ENCODE measurements at regions not wholly inside any gene's neighbourhood (a gene's known extent, or its start where the extent isn't known, plus 50 kb on each side); places are given as distances from the start of the nearest gene placed in this dataset.
"Not testable (repeated sequence)": the region's sequence is repeated elsewhere in the genome, so short reads cannot be mapped to it uniquely, and the experiment has no call there.

DNA sequence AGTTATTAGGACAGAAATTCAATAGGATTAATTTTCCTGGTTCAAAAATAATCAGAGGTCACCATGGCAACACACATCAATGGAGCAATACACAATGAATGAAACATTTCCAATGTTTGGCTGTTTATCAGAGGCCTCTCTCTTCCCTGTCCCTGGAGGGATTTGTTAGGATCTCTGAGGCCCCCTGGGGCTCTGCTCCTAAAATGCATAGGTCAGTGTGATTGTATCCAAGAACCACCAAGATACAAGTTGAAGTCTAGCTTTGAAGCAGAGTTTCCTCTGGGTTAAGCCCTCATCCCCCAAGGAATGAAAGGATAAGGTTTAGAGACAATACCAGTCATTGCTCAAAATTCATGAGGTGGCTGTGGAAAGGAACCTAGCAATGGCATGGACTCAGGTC lies 561.2 kb upstream of the C16orf82 start:
- Histone ChIP-seq H3K27ac (no peak overlapping the region), H3K9me3 (no peaks in the 10 kb centered on the region), H3K27me3 (no peaks in the 10 kb centered on the region), H3K4me3 (ENCODE audit: low read depth in 1 of 2, low read length in 1 of 2) (no peak overlapping the region), H3K36me3 (no peaks in the 10 kb centered on the region), H3K4me1 (ENCODE audit: control insufficient read depth in 1 of 2, insufficient read depth in 1 of 2, low read depth in 1 of 2, low read length in 1 of 2) (no peaks in the 10 kb centered on the region)
- TF ChIP-seq, protein P1, sequence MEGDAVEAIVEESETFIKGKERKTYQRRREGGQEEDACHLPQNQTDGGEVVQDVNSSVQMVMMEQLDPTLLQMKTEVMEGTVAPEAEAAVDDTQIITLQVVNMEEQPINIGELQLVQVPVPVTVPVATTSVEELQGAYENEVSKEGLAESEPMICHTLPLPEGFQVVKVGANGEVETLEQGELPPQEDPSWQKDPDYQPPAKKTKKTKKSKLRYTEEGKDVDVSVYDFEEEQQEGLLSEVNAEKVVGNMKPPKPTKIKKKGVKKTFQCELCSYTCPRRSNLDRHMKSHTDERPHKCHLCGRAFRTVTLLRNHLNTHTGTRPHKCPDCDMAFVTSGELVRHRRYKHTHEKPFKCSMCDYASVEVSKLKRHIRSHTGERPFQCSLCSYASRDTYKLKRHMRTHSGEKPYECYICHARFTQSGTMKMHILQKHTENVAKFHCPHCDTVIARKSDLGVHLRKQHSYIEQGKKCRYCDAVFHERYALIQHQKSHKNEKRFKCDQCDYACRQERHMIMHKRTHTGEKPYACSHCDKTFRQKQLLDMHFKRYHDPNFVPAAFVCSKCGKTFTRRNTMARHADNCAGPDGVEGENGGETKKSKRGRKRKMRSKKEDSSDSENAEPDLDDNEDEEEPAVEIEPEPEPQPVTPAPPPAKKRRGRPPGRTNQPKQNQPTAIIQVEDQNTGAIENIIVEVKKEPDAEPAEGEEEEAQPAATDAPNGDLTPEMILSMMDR (IDR thresholded peaks at IDR 0.05), result no peak

DNA sequence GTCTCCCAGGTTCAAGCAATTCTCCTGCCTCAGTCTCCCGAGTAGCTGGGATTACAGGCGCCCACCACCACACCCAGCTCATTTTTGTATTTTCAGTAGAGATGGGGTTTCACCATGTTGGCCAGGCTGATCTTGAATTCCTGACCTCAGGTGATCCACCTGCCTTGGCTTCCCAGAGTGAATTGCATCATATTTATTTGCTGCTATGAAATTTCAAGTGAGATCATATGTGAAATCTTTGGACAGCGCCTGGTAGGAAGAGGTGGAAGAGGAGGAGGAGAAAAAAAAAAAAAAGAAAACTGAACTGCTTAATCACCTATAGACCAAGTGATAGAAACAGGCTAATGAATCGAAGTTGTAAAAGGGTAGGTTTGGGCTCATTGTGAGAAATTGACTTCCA lies 557.8 kb upstream of the C16orf82 start:
- not testable (repeated sequence) for H3K4me3 ChIP-seq (ENCODE audit: low read depth in 1 of 2, low read length in 1 of 2); H3K27me3 ChIP-seq; H3K36me3 ChIP-seq; H3K27ac ChIP-seq; H3K9me3 ChIP-seq; H3K4me1 ChIP-seq (ENCODE audit: control insufficient read depth in 1 of 2, insufficient read depth in 1 of 2, low read depth in 1 of 2, low read length in 1 of 2)

DNA sequence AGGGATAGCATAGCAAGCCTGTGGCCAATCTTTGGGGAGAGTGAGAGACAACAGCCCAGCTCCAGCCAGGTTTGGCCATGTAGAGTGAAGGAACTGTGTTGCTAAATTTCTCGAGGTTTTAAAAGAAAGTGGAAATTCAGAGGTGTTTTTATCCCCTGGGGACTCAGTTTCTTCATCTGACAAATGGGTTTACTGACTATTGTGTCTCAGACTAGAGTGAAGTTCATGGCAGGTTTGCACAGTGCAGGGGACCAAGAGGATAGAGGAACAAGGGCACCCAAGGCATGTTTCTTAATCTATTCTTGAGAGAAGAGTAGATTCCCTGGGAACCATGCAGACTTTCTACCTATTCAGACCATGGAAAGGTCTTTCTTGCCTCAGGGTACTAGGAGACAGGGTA lies 555.8 kb upstream of the C16orf82 start:
- H3K9me3 ChIP-seq, result no peaks in the 10 kb centered on the region
- H3K27ac ChIP-seq, result no peak overlapping the region
- H3K4me1 ChIP-seq (ENCODE audit: control insufficient read depth in 1 of 2, insufficient read depth in 1 of 2, low read depth in 1 of 2, low read length in 1 of 2), result no peaks in the 10 kb centered on the region
- no peaks in the 10 kb centered on the region for H3K36me3 ChIP-seq
- no peak overlapping the region for H3K4me3 ChIP-seq (ENCODE audit: low read depth in 1 of 2, low read length in 1 of 2)
- no peaks in the 10 kb centered on the region for H3K27me3 ChIP-seq
- TF ChIP-seq, protein P1 (IDR thresholded peaks at IDR 0.05), result no peak

DNA sequence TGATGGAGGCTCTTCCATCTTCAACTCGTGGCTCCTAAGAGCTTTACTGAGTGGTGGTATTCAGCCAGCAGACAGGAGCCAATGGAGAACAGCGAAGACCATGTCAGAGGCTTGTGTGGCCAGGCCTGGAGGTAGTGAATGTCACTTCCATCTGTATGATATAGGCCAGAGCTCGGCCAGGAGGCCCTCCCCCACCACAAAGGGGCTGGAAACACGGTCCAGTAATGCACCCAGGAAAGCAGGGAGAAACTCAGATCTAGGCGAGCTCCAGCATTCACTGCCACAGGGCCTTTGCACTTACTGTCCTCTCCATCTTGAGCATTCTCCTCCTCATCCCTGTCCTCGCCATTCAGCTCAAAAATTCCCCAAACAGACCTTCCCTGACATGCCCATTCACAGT lies 555.3 kb upstream of the C16orf82 start:
- Histone ChIP-seq H3K27me3 (no peaks in the 10 kb centered on the region), H3K4me3 (ENCODE audit: low read depth in 1 of 2, low read length in 1 of 2) (no peak overlapping the region), H3K27ac (no peak overlapping the region), H3K4me1 (ENCODE audit: control insufficient read depth in 1 of 2, insufficient read depth in 1 of 2, low read depth in 1 of 2, low read length in 1 of 2) (no peaks in the 10 kb centered on the region), H3K36me3 (no peaks in the 10 kb centered on the region), H3K9me3 (no peaks in the 10 kb centered on the region)
- TF ChIP-seq, protein P1 (IDR thresholded peaks at IDR 0.05), result no peak

DNA sequence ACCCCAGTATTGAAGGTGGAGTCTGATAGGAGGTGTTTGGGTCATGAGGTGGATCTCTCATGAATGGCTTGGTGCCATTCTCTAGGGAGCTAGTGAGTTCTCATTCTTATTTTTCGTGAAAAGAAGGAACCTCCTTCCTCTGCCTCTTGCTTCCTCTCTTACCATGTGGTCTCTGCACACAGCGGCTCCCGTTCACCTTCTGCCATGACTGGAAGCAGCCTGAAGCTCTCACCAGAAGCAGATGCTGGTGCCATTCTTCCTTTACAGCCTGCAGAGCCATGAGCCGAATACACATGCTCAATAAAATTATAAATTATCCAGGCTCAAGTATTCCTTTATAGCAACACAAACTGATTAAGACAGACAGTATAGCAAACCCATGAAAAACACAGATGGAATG lies 545.1 kb upstream of the C16orf82 start:
- TF ChIP-seq, protein P1 (IDR thresholded peaks at IDR 0.05), result no peak
- Histone ChIP-seq H3K36me3 (no peaks in the 10 kb centered on the region), H3K27me3 (no peaks in the 10 kb centered on the region), H3K9me3 (no peaks in the 10 kb centered on the region), H3K4me1 (ENCODE audit: control insufficient read depth in 1 of 2, insufficient read depth in 1 of 2, low read depth in 1 of 2, low read length in 1 of 2) (no peaks in the 10 kb centered on the region), H3K4me3 (ENCODE audit: low read depth in 1 of 2, low read length in 1 of 2) (no peak overlapping the region), H3K27ac (no peak overlapping the region)

DNA sequence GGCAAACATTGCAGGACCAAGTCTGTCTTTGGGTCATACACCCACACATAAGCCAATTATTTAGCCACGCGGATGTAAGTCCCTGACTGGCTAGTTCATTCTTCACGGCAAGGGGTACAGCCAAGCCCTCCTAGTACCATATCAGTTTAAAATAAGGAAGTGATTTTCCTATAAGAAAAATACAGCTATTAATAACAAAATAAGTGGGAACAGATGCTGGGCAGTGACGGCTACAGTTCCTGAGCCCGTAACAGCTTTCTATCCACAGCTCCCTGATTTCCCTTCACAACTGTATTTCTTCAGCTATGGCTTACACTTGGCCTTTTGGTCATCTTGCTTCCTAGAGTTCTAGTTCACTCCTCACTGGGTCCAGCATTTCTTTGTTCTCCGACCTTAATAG lies 542.4 kb upstream of the C16orf82 start:
- H3K4me1 ChIP-seq (ENCODE audit: control insufficient read depth in 1 of 2, insufficient read depth in 1 of 2, low read depth in 1 of 2, low read length in 1 of 2), result no peaks in the 10 kb centered on the region

More for the DNA sequence above, 542.4 kb upstream of the C16orf82 start:
- Histone ChIP-seq H3K9me3 (no peaks in the 10 kb centered on the region), H3K27me3 (no peaks in the 10 kb centered on the region), H3K4me3 (ENCODE audit: low read depth in 1 of 2, low read length in 1 of 2) (no peak overlapping the region), H3K36me3 (no peaks in the 10 kb centered on the region), H3K27ac (no peak overlapping the region)
- TF ChIP-seq, protein P1 (IDR thresholded peaks at IDR 0.05), result no peak

Measured in neutrophil (primary cell).